CD4-positive, alpha-beta T cell (primary cell): ENCODE measurements at regions not wholly inside any gene's neighbourhood (a gene's known extent, or its start where the extent isn't known, plus 50 kb on each side); places are given as distances from the start of the nearest gene placed in this dataset.

Experiments
- ATAC-seq: fragments of 200-7000 bp; cut with Tn5 transposase; one replicate; pipeline ENCODE4 v1.10.0; 2022; ENCODE audit warnings: mild to moderate bottlenecking; ENCODE audit not compliant: poor library complexity
- CTCF ChIA-PET: fragments of 350-600 bp; sonication (Branson Sonifier 250); formaldehyde crosslinking; loops from one replicate; lab custom pipeline; 2021; ENCODE audit warnings: antibody characterized with exemption, inconsistent platforms; lab: Charles Lee
- POLR2A ChIA-PET: fragments of 350-600 bp; sonication (Branson Sonifier 250); formaldehyde crosslinking; loops from one replicate; lab custom pipeline; 2021; ENCODE audit warnings: antibody characterized with exemption, inconsistent platforms; lab: Charles Lee
- DNase-seq, 14 experiments: peaks; one replicate each; pipeline ENCODE4 v3.0.0-alpha.2; 2013 to 2020; ENCODE audit warnings: mixed read lengths in 2 of 14
- H3K27ac ChIP-seq, 2 donors: one replicate each; pipeline versions ENCODE4 v1.5.1 to v1.7.0; 2013; ENCODE audit warnings: low read length in 2 of 2, low read depth in 1 of 2, mild to moderate bottlenecking in 1 of 2
- H3K27me3 ChIP-seq, 2 experiments: 1 replicate in 1 of 2; 2 replicates in 1 of 2; pipeline versions ENCODE4 v1.6.1 to v1.7.0; 2013; ENCODE audit warnings: low read length in 2 of 2, control low read depth in 1 of 2, mild to moderate bottlenecking in 1 of 2, moderate library complexity in 1 of 2; ENCODE audit not compliant: insufficient read depth in 2 of 2, control insufficient read depth in 1 of 2
- H3K36me3 ChIP-seq: one replicate; pipeline ENCODE4 v1.6.1; 2013; ENCODE audit warnings: low read length, control low read depth; ENCODE audit not compliant: insufficient read depth
- H3K4me1 ChIP-seq: one replicate; pipeline ENCODE4 v1.6.1; 2013; ENCODE audit warnings: low read length, control low read depth; ENCODE audit not compliant: insufficient read depth
- H3K4me3 ChIP-seq: one replicate; pipeline ENCODE4 v1.5.1; 2013; ENCODE audit warnings: mild to moderate bottlenecking, low read length, moderate library complexity
- H3K9me3 ChIP-seq, 2 experiments: 1 replicate in 1 of 2; 2 replicates in 1 of 2; pipeline versions ENCODE4 v1.6.1 to v1.7.0; 2013; ENCODE audit warnings: low read length in 2 of 2, mild to moderate bottlenecking in 2 of 2, control low read depth in 1 of 2, moderate library complexity in 1 of 2; ENCODE audit not compliant: control insufficient read depth in 1 of 2, insufficient read depth in 1 of 2
- H3K27ac Mint-ChIP-seq: one replicate; pipeline ENCODE4 v1.8.0; 2020; ENCODE audit warnings: mixed read lengths
- H3K27me3 Mint-ChIP-seq: one replicate; pipeline ENCODE4 v1.8.0; 2021; ENCODE audit warnings: mixed read lengths
- H3K36me3 Mint-ChIP-seq: one replicate; pipeline ENCODE4 v1.8.0; 2021; ENCODE audit warnings: low read depth, mixed read lengths
- H3K4me1 Mint-ChIP-seq: one replicate; pipeline ENCODE4 v1.8.0; 2021; ENCODE audit warnings: low read depth, mixed read lengths
- H3K4me3 Mint-ChIP-seq: one replicate; pipeline ENCODE4 v1.8.0; 2020; ENCODE audit warnings: mild to moderate bottlenecking, mixed read lengths
- H3K9me3 Mint-ChIP-seq: one replicate; pipeline ENCODE4 v1.8.0; 2020; ENCODE audit warnings: mixed read lengths
- CTCF ChIP-seq: fragments of 200-600 bp; IDR thresholded peaks from one replicate; pipeline ENCODE4 v1.8.0; 2022; ENCODE audit warnings: antibody characterized with exemption, mild to moderate bottlenecking
- intact Hi-C, 2 experiments: fragments of 100-400 bp; cut with DNase I in 1 of 2; cut with micrococcal nuclease in 1 of 2; formaldehyde crosslinking; loops; one replicate each; pipeline versions ENCODE4 v1.15.1 to v1.9.0; 2023 to 2025; cut with DNase I, micrococcal nuclease

GRCh38 chr1:201691716-201692554, 137.0 kb upstream of the IPO9 start:
- Histone ChIP-seq H3K27me3 (no peaks in the 10 kb centered on the region), H3K36me3 (no peaks in the 10 kb centered on the region), H3K4me3 (no peak overlapping the region), H3K4me1 (no peaks in the 10 kb centered on the region), H3K27ac (no peak overlapping the region), H3K9me3 (no peaks in the 10 kb centered on the region)
- Mint-ChIP-seq H3K4me1 (no peaks in the 10 kb centered on the region), H3K4me3 (no peak overlapping the region), H3K27ac (no peak overlapping the region), H3K36me3 (no peaks in the 10 kb centered on the region), H3K27me3 (no peaks in the 10 kb centered on the region), H3K9me3 (no peaks in the 10 kb centered on the region)
- no peak for TF ChIP-seq CTCF
- no peak for DNase-seq
- CTCF ChIA-PET: no interaction called here
- no peak for ATAC-seq
- POLR2A ChIA-PET: no interaction called here
- intact Hi-C loops: no loop called here

- no peak for TF ChIP-seq CTCF
- ChIA-PET CTCF (no interaction called here), POLR2A (no interaction called here)
- Histone ChIP-seq H3K27me3 (no peaks in the 10 kb centered on the region), H3K36me3 (no peaks in the 10 kb centered on the region), H3K4me1 (no peaks in the 10 kb centered on the region), H3K9me3 (no peaks in the 10 kb centered on the region), H3K27ac (no peak overlapping the region), H3K4me3 (no peak overlapping the region)
- DNase-seq (no peak), ATAC-seq (no peak)
- Mint-ChIP-seq H3K9me3 (no peaks in the 10 kb centered on the region), H3K27me3 (no peaks in the 10 kb centered on the region), H3K27ac (no peak overlapping the region), H3K4me3 (no peak overlapping the region), H3K36me3 (no peaks in the 10 kb centered on the region), H3K4me1 (no peaks in the 10 kb centered on the region)
- intact Hi-C loops: no loop called here
Observed at GRCh38 chr1:201692555-201693394, 136.2 kb upstream of the IPO9 start.

- Histone ChIP-seq H3K4me1 (no peaks in the 10 kb centered on the region), H3K4me3 (no peak overlapping the region), H3K27ac (no peak overlapping the region), H3K9me3 (no peaks in the 10 kb centered on the region), H3K36me3 (no peaks in the 10 kb centered on the region), H3K27me3 (no peaks in the 10 kb centered on the region)
- no peaks in the 10 kb centered on the region for H3K4me1 Mint-ChIP-seq
- intact Hi-C loops: no loop called here
- no peak for DNase-seq
- CTCF ChIA-PET: no interaction called here
- no peak for TF ChIP-seq CTCF
- POLR2A ChIA-PET: no interaction called here
- no peaks in the 10 kb centered on the region for H3K27me3 Mint-ChIP-seq
- no peak overlapping the region for H3K27ac Mint-ChIP-seq
- no peaks in the 10 kb centered on the region for H3K36me3 Mint-ChIP-seq
- H3K9me3 Mint-ChIP-seq: no peaks in the 10 kb centered on the region
- H3K4me3 Mint-ChIP-seq: no peak overlapping the region
- ATAC-seq: no peak
Observed at GRCh38 chr1:201693890-201694607, 134.9 kb upstream of the IPO9 start.
